CD8-positive, alpha-beta memory T cell (primary cell): ENCODE measurements at regions not wholly inside any gene's neighbourhood (a gene's known extent, or its start where the extent isn't known, plus 50 kb on each side); places are given as distances from the start of the nearest gene placed in this dataset.

ENCODE experiments used
- CTCF ChIA-PET: fragments of 350-600 bp; sonication (Branson Sonifier 250); formaldehyde crosslinking; loops from one replicate; lab custom pipeline; 2021; ENCODE audit warnings: antibody characterized with exemption; lab: Charles Lee
- POLR2A ChIA-PET: fragments of 350-600 bp; sonication (Branson Sonifier 250); formaldehyde crosslinking; loops from one replicate; lab custom pipeline; 2021; ENCODE audit warnings: antibody characterized with exemption; lab: Charles Lee
- DNase-seq, 5 donors: peaks; one replicate each; pipeline versions ENCODE4 v3.0.0 to v3.0.0-alpha.2; 2020 to 2022; ENCODE audit warnings: mixed read lengths in 1 of 5
- H3K27ac ChIP-seq: one replicate; pipeline ENCODE4 v1.7.0; 2013; ENCODE audit warnings: low read depth, mild to moderate bottlenecking, low read length, moderate library complexity
- H3K27me3 ChIP-seq: 2 replicates; pipeline ENCODE4 v1.7.0; 2013; ENCODE audit warnings: low read length, mild to moderate bottlenecking; ENCODE audit not compliant: insufficient read depth, poor library complexity, severe bottlenecking
- H3K36me3 ChIP-seq: 2 replicates; pipeline ENCODE4 v1.7.0; 2013; ENCODE audit warnings: mild to moderate bottlenecking, low read length, moderate library complexity; ENCODE audit not compliant: insufficient read depth
- H3K4me1 ChIP-seq: 2 replicates; pipeline ENCODE4 v1.7.0; 2013; ENCODE audit warnings: mild to moderate bottlenecking, low read length, moderate library complexity; ENCODE audit not compliant: insufficient read depth
- H3K4me3 ChIP-seq: 2 replicates; pipeline ENCODE4 v1.7.0; 2013; ENCODE audit warnings: mild to moderate bottlenecking, low read length
- H3K9me3 ChIP-seq: 2 replicates; pipeline ENCODE4 v1.7.0; 2013; ENCODE audit warnings: mild to moderate bottlenecking, low read length
- H3K27ac Mint-ChIP-seq, 8 donors: one replicate each; pipeline ENCODE4 v1.8.0; 2020 to 2021; ENCODE audit warnings: mixed read lengths in 8 of 8, mild to moderate bottlenecking in 6 of 8, inconsistent platforms in 3 of 8, moderate library complexity in 3 of 8
- H3K27me3 Mint-ChIP-seq, 2 donors: one replicate each; pipeline ENCODE4 v1.8.0; 2020 to 2021; ENCODE audit warnings: mixed read lengths in 2 of 2, mild to moderate bottlenecking in 1 of 2, moderate library complexity in 1 of 2
- H3K36me3 Mint-ChIP-seq, 3 donors: one replicate each; pipeline ENCODE4 v1.8.0; 2020 to 2021; ENCODE audit warnings: mixed read lengths in 3 of 3, inconsistent platforms in 1 of 3, mild to moderate bottlenecking in 1 of 3
- H3K4me1 Mint-ChIP-seq, 3 donors: one replicate each; pipeline ENCODE4 v1.8.0; 2020 to 2021; ENCODE audit warnings: mixed read lengths in 3 of 3, inconsistent platforms in 1 of 3, mild to moderate bottlenecking in 1 of 3
- H3K4me3 Mint-ChIP-seq, 7 donors: one replicate each; pipeline ENCODE4 v1.8.0; 2020 to 2021; ENCODE audit warnings: mixed read lengths in 7 of 7, mild to moderate bottlenecking in 6 of 7, moderate library complexity in 4 of 7, inconsistent platforms in 2 of 7
- H3K9me3 Mint-ChIP-seq, 5 donors: one replicate each; pipeline ENCODE4 v1.8.0; 2020 to 2022; ENCODE audit warnings: mixed read lengths in 5 of 5, mild to moderate bottlenecking in 3 of 5, moderate library complexity in 2 of 5, inconsistent platforms in 1 of 5

GRCh38 chr10:3016016-3016415, 51.3 kb upstream of the PFKP start:
- Histone ChIP-seq H3K4me1 (no peaks in the 10 kb centered on the region), H3K9me3 (no peaks in the 10 kb centered on the region), H3K4me3 (no peak overlapping the region), H3K27ac (no peak overlapping the region), H3K36me3 (no peaks in the 10 kb centered on the region), H3K27me3 (no peaks in the 10 kb centered on the region)
- DNase-seq: no peak
- peaks cover 0 to 2% (median 0%) of the 10 kb centered on the region in 5 donors for H3K9me3 Mint-ChIP-seq
- ChIA-PET CTCF (no interaction called here), POLR2A (no interaction called here)
- peaks cover 13 to 41% of the 10 kb centered on the region in 2 donors for H3K27me3 Mint-ChIP-seq
- H3K27ac Mint-ChIP-seq: peak overlapping the region in 1 of 8 donors; percentile 7
- no peak overlapping the region for H3K4me3 Mint-ChIP-seq
- no peaks in the 10 kb centered on the region for H3K36me3 Mint-ChIP-seq
- no peaks in the 10 kb centered on the region for H3K4me1 Mint-ChIP-seq

- ChIA-PET CTCF (no interaction called here), POLR2A (no interaction called here)
- Histone ChIP-seq H3K36me3 (no peaks in the 10 kb centered on the region), H3K27ac (no peak overlapping the region), H3K27me3 (no peaks in the 10 kb centered on the region), H3K4me3 (no peak overlapping the region), H3K9me3 (no peaks in the 10 kb centered on the region), H3K4me1 (no peaks in the 10 kb centered on the region)
- DNase-seq: no peak
- H3K27ac Mint-ChIP-seq: no peak overlapping the region
- no peak overlapping the region for H3K4me3 Mint-ChIP-seq
- no peaks in the 10 kb centered on the region for H3K36me3 Mint-ChIP-seq
- H3K27me3 Mint-ChIP-seq: peaks cover 13 to 40% of the 10 kb centered on the region in 2 donors
- H3K9me3 Mint-ChIP-seq: no peaks in the 10 kb centered on the region
- no peaks in the 10 kb centered on the region for H3K4me1 Mint-ChIP-seq
Observed at GRCh38 chr10:3014968-3015367, 52.4 kb upstream of the PFKP start.

DNA sequence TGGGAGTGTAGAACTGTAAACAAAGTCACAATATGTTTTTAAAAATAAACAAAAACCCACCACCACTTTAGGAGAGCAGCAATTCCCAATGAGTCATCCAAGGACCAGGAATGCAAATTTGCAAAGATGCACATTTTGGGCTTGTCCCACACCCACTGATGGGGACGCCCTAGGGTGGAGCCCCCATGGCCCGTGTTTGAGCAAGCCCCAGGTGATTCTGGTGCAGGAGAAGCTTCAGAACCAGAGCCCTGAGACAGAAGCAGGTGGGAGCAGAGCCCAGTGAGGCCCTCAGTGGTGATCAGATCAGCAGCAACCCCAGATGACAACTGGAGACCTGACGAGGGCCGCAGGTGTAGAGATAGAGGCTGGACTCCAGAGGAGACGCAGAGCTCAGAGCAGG, 55.1 kb upstream of the PFKP start:
- H3K4me1 ChIP-seq: no peaks in the 10 kb centered on the region
- POLR2A ChIA-PET: no interaction called here
- H3K27me3 ChIP-seq: no peaks in the 10 kb centered on the region
- DNase-seq: no peak
- CTCF ChIA-PET: no interaction called here
- peaks cover 0 to 4% (median 0%) of the 10 kb centered on the region in 3 donors for H3K36me3 Mint-ChIP-seq
- H3K4me3 Mint-ChIP-seq: no peak overlapping the region
- no peak overlapping the region for H3K4me3 ChIP-seq
- no peaks in the 10 kb centered on the region for H3K4me1 Mint-ChIP-seq
- no peak overlapping the region for H3K27ac Mint-ChIP-seq
- no peaks in the 10 kb centered on the region for H3K9me3 ChIP-seq
- H3K36me3 ChIP-seq: no peaks in the 10 kb centered on the region
- peaks cover 0 to 2% (median 0%) of the 10 kb centered on the region in 5 donors for H3K9me3 Mint-ChIP-seq
- no peak overlapping the region for H3K27ac ChIP-seq
- peaks cover 16 to 57% of the 10 kb centered on the region in 2 donors for H3K27me3 Mint-ChIP-seq

DNA sequence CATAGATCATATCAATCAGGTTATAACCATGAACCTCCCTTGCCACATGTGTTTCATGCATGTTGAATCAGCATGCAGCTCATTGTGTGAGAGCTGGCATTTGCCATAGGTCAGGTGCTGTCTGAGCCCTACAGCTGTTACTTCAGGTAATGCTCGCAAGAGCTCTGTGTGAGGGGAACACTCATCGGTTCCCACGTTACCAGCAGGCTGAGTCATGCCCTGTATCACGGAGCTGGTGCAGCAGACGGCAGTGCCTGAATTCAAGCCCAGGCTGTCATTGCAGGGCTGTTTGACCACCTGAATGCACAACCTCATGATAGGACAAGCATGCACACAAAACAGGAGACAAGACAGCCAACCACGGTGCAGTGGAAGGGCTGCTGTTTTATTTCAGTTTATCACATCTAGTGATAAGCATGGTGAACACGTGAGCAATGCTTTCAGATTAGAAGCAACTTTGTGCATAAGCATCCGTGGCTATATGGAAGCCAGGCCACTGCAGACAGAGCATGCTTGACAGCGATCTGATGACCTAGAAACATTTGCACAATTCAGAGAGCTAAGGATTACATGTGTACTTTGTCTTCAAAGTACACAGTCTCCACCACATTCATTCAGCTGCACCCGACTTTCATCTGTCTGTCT, 56.4 kb upstream of the PFKP start:
- Histone ChIP-seq H3K27me3 (no peaks in the 10 kb centered on the region), H3K36me3 (no peaks in the 10 kb centered on the region), H3K4me3 (no peak overlapping the region), H3K4me1 (no peaks in the 10 kb centered on the region), H3K27ac (no peak overlapping the region), H3K9me3 (no peaks in the 10 kb centered on the region)
- Mint-ChIP-seq H3K27me3 (peaks cover 16 to 66% of the 10 kb centered on the region in 2 donors), H3K9me3 (peaks cover 0 to 2% (median 0%) of the 10 kb centered on the region in 5 donors), H3K36me3 (peaks cover 0 to 4% (median 0%) of the 10 kb centered on the region in 3 donors), H3K4me1 (no peaks in the 10 kb centered on the region), H3K27ac (no peak overlapping the region), H3K4me3 (no peak overlapping the region)
- ChIA-PET CTCF (no interaction called here), POLR2A (no interaction called here)
- DNase-seq: no peak

- Mint-ChIP-seq H3K27ac (no peak overlapping the region), H3K4me1 (no peaks in the 10 kb centered on the region), H3K36me3 (peaks cover 0 to 4% (median 0%) of the 10 kb centered on the region in 3 donors), H3K4me3 (no peak overlapping the region), H3K9me3 (peaks cover 0 to 2% (median 0%) of the 10 kb centered on the region in 5 donors), H3K27me3 (peaks cover 16 to 70% of the 10 kb centered on the region in 2 donors)
- H3K36me3 ChIP-seq: no peaks in the 10 kb centered on the region
- no peak overlapping the region for H3K4me3 ChIP-seq
- H3K27me3 ChIP-seq: no peaks in the 10 kb centered on the region
- no peaks in the 10 kb centered on the region for H3K4me1 ChIP-seq
- H3K27ac ChIP-seq: no peak overlapping the region
- CTCF ChIA-PET: no interaction called here
- no peaks in the 10 kb centered on the region for H3K9me3 ChIP-seq
- no peak for DNase-seq
- POLR2A ChIA-PET: no interaction called here
Observed at GRCh38 chr10:3010334-3010733, 57.0 kb upstream of the PFKP start.

DNA sequence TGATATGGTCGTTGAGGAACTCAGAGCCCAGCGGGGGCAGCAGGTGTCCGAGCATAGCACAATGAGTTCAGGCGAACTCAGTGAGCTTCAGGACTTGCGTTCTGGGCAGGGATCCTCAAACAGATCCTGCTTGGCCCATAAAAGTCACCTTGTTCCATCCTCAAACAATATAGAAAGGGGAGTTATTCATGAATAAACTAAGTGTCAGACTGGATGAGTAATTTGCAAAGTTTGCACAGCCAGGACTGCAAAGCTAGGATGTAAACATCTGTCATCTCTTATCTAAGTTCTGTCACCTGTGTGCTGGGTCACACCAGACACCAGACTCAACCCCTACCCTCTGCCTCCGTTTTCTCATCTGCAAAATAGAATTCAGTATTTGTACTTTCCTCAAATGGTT, 58.0 kb upstream of the PFKP start:
- Histone ChIP-seq H3K27ac (no peak overlapping the region), H3K36me3 (no peaks in the 10 kb centered on the region), H3K4me3 (no peak overlapping the region), H3K27me3 (no peaks in the 10 kb centered on the region), H3K4me1 (no peaks in the 10 kb centered on the region), H3K9me3 (no peaks in the 10 kb centered on the region)
- H3K27ac Mint-ChIP-seq: no peak overlapping the region
- POLR2A ChIA-PET: no interaction called here
- no peaks in the 10 kb centered on the region for H3K4me1 Mint-ChIP-seq
- DNase-seq: no peak
- H3K27me3 Mint-ChIP-seq: peaks cover 17 to 74% of the 10 kb centered on the region in 2 donors
- H3K9me3 Mint-ChIP-seq: peaks cover 0 to 2% (median 0%) of the 10 kb centered on the region in 5 donors
- peaks cover 0 to 4% (median 0%) of the 10 kb centered on the region in 3 donors for H3K36me3 Mint-ChIP-seq
- no peak overlapping the region for H3K4me3 Mint-ChIP-seq
- CTCF ChIA-PET: no interaction called here

DNA sequence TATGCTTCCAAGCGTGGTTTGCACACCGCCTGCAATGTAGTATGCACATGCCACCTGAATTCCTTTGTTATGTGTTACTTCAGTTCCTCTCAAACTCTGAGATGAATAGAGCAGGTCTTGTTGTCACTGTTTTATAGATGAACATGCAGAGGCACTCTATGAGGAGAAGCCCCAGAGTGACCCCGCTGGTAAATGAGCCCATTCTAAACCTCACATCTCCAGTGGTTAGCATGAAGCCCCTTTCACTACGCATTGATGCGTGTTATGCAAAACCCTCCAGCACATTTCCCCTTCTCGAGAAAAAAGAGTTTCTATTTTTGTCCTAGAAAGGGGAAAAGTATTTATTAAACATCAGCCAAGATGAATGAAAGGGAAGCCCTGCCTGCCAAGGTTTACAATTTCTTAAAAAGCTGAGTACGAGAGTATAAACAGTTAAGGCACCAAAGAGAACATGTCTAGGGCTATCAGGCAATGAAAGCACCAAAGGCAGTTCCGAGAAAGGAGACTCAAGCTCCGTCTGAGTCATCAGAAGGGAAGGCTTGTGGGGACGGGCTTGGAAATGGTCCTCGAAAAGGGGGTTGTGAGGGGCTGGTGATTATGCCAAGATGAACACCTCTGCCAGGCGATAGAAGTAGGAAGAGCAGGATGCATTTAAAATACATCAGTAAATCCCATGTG, 58.7 kb upstream of the PFKP start:
- Mint-ChIP-seq H3K27me3 (peaks cover 19 to 72% of the 10 kb centered on the region in 2 donors), H3K4me1 (no peaks in the 10 kb centered on the region), H3K36me3 (peaks cover 0 to 4% (median 0%) of the 10 kb centered on the region in 3 donors), H3K27ac (no peak overlapping the region), H3K4me3 (no peak overlapping the region), H3K9me3 (peaks cover 0 to 2% (median 0%) of the 10 kb centered on the region in 5 donors)
- no peak for DNase-seq
- H3K4me1 ChIP-seq: no peaks in the 10 kb centered on the region
- CTCF ChIA-PET: no interaction called here
- no peaks in the 10 kb centered on the region for H3K36me3 ChIP-seq
- no peak overlapping the region for H3K4me3 ChIP-seq
- no peaks in the 10 kb centered on the region for H3K9me3 ChIP-seq
- POLR2A ChIA-PET: no interaction called here
- H3K27ac ChIP-seq: no peak overlapping the region
- H3K27me3 ChIP-seq: no peaks in the 10 kb centered on the region

- CTCF ChIA-PET: no interaction called here
- no peaks in the 10 kb centered on the region for H3K9me3 ChIP-seq
- peaks cover 7 to 52% of the 10 kb centered on the region in 2 donors for H3K27me3 Mint-ChIP-seq
- H3K36me3 ChIP-seq: no peaks in the 10 kb centered on the region
- H3K27ac ChIP-seq: no peak overlapping the region
- no peaks in the 10 kb centered on the region for H3K4me1 ChIP-seq
- H3K27me3 ChIP-seq: no peaks in the 10 kb centered on the region
- no peak overlapping the region for H3K27ac Mint-ChIP-seq
- no peaks in the 10 kb centered on the region for H3K4me1 Mint-ChIP-seq
- DNase-seq: no peak
- peaks cover 0 to 4% (median 0%) of the 10 kb centered on the region in 3 donors for H3K36me3 Mint-ChIP-seq
- POLR2A ChIA-PET: no interaction called here
- no peak overlapping the region for H3K4me3 Mint-ChIP-seq
- no peak overlapping the region for H3K4me3 ChIP-seq
- H3K9me3 Mint-ChIP-seq: peaks cover 0 to 2% (median 0%) of the 10 kb centered on the region in 5 donors
Observed at GRCh38 chr10:3006607-3007006, 60.7 kb upstream of the PFKP start.
